Panc1 (cell line): ENCODE measurements at regions not wholly inside any gene's neighbourhood (a gene's known extent, or its start where the extent isn't known, plus 50 kb on each side); places are given as distances from the start of the nearest gene placed in this dataset.

Experiments used
- ATAC-seq: fragments of 200-7000 bp; cut with Tn5 transposase; 2 replicates; pipeline ENCODE4 v1.9.1; 2020; ENCODE audit warnings: mild to moderate bottlenecking, moderate library complexity
- BruUV-seq: library from RNA; stranded (reverse); fragments of 400-500 nt; replicated peaks from 2 replicates; lab custom pipeline; 2021; lab: Mats Ljungman, UMichigan
- CTCF ChIA-PET: fragments of 300-600 bp; sonication (Branson Sonifier 250); formaldehyde crosslinking; loops from one replicate; lab custom pipeline; 2022; ENCODE audit warnings: antibody characterized with exemption; lab: Charles Lee
- POLR2A ChIA-PET: fragments of 300-600 bp; sonication (Branson Sonifier 250); formaldehyde crosslinking; loops from one replicate; lab custom pipeline; 2022; ENCODE audit warnings: antibody characterized with exemption; lab: Charles Lee
- DNase-seq: peaks from one replicate; pipeline ENCODE4 v3.0.0-alpha.2; 2010; ENCODE audit warnings: low read depth, low spot score
- H3K27ac ChIP-seq: 2 replicates; pipeline ENCODE4 v1.5.1; 2011; ENCODE audit warnings: mild to moderate bottlenecking, low read length, inconsistent platforms
- H3K27me3 ChIP-seq: fragments of 200-500 bp; sonication (Bioruptor generic); 2 replicates; pipeline ENCODE4 v1.6.0; 2014; ENCODE audit warnings: low read length, inconsistent platforms; ENCODE audit not compliant: control insufficient read depth, insufficient read depth
- H3K36me3 ChIP-seq: fragments of 200-500 bp; sonication (Bioruptor generic); 2 replicates; pipeline ENCODE4 v1.5.1; 2014; ENCODE audit warnings: inconsistent platforms, mild to moderate bottlenecking, low read length, moderate library complexity; ENCODE audit not compliant: control insufficient read depth, insufficient read depth
- H3K4me1 ChIP-seq: 2 replicates; pipeline ENCODE4 v1.5.1; 2011; ENCODE audit warnings: inconsistent platforms, mild to moderate bottlenecking, low read length, moderate library complexity; ENCODE audit not compliant: control insufficient read depth, insufficient read depth
- H3K4me3 ChIP-seq, 2 experiments: 2 replicates each; pipeline ENCODE4 v1.5.1; 2011 to 2012; ENCODE audit warnings: low read depth in 2 of 2, low read length in 2 of 2, mild to moderate bottlenecking in 2 of 2, inconsistent platforms in 1 of 2, moderate library complexity in 1 of 2
- H3K9me3 ChIP-seq: fragments of 200-500 bp; sonication (Bioruptor generic); 2 replicates; pipeline ENCODE4 v1.5.1; 2014; ENCODE audit warnings: low read depth, mild to moderate bottlenecking, inconsistent platforms, low read length, moderate library complexity; ENCODE audit not compliant: control insufficient read depth, insufficient read depth
- POLR2AphosphoS5 ChIP-seq: IDR thresholded peaks from 2 replicates; pipeline ENCODE4 v1.6.1; 2012; ENCODE audit warnings: mild to moderate bottlenecking, low read depth, low read length, moderate library complexity
- SIN3A ChIP-seq: IDR thresholded peaks from 2 replicates; pipeline ENCODE4 v1.6.1; 2012; ENCODE audit warnings: low read depth, mild to moderate bottlenecking, low read length, moderate library complexity, borderline replicate concordance; ENCODE audit not compliant: insufficient read depth
- TCF7L2 ChIP-seq: IDR thresholded peaks from 2 replicates; pipeline ENCODE4 v1.6.1; 2011; ENCODE audit warnings: mild to moderate bottlenecking, low read depth, low read length, inconsistent platforms
- in situ Hi-C: cut with HindIII; loops from 2 replicates; pipeline ENCODE4 v1.10.0; 2016; ENCODE audit warnings: low sequenced_read_pairs, low pct_unique_long_range_greater_than_20kb
- intact Hi-C: fragments of 100-400 bp; cut with micrococcal nuclease; formaldehyde crosslinking; loops from one replicate; pipeline ENCODE4 v1.10.0; 2022; ENCODE audit not compliant: unreplicated experiment
- TF ChIP-seq, protein P1 (sequence below), 2 experiments: IDR thresholded peaks; 2 replicates each; pipeline ENCODE4 v1.6.1; 2011 to 2012; ENCODE audit warnings: low read depth in 2 of 2, control low read depth in 1 of 2, low read length in 1 of 2, mild to moderate bottlenecking in 1 of 2, moderate library complexity in 1 of 2; ENCODE audit not compliant: insufficient read depth in 1 of 2
- TF ChIP-seq, protein P2 (sequence below): fragments of 450-650 bp; IDR thresholded peaks from 2 replicates; pipeline ENCODE4 v1.5.1; 2017; ENCODE audit warnings: mild to moderate bottlenecking

DNA sequence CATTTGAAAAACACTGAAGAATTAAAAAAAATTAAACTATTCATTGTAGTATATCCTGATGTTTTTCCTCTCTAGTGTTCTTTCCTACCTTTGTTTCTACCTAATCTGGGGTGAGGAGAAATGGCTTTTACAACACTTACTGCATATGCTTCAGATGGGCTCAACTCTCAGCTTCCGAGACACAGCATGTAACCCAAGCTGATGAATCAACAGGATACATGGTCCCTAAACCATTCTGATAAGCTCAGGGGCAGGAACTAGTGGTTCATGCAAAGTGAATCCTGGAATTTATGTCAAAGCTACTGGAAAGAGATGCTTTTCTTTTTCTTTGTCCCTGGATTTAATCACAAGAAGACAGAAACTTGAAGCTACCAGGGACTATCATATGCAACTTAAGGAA lies 672.5 kb upstream of the RORB start:
- ATAC-seq (no peak), DNase-seq (no peak)
- Histone ChIP-seq H3K27me3 (no peaks in the 10 kb centered on the region), H3K4me1 (no peaks in the 10 kb centered on the region), H3K27ac (no peak overlapping the region), H3K4me3 (no peak overlapping the region), H3K36me3 (no peaks in the 10 kb centered on the region), H3K9me3 (no peaks in the 10 kb centered on the region)
- BruUV-seq: no TSS peak
- ChIA-PET POLR2A (no interaction called here), CTCF (no interaction called here)
- in situ Hi-C loops (no loop called here), intact Hi-C loops (no loop called here)
- TF ChIP-seq POLR2AphosphoS5 (no peak), TCF7L2 (no peak), SIN3A (no peak)
- TF ChIP-seq, protein P1, sequence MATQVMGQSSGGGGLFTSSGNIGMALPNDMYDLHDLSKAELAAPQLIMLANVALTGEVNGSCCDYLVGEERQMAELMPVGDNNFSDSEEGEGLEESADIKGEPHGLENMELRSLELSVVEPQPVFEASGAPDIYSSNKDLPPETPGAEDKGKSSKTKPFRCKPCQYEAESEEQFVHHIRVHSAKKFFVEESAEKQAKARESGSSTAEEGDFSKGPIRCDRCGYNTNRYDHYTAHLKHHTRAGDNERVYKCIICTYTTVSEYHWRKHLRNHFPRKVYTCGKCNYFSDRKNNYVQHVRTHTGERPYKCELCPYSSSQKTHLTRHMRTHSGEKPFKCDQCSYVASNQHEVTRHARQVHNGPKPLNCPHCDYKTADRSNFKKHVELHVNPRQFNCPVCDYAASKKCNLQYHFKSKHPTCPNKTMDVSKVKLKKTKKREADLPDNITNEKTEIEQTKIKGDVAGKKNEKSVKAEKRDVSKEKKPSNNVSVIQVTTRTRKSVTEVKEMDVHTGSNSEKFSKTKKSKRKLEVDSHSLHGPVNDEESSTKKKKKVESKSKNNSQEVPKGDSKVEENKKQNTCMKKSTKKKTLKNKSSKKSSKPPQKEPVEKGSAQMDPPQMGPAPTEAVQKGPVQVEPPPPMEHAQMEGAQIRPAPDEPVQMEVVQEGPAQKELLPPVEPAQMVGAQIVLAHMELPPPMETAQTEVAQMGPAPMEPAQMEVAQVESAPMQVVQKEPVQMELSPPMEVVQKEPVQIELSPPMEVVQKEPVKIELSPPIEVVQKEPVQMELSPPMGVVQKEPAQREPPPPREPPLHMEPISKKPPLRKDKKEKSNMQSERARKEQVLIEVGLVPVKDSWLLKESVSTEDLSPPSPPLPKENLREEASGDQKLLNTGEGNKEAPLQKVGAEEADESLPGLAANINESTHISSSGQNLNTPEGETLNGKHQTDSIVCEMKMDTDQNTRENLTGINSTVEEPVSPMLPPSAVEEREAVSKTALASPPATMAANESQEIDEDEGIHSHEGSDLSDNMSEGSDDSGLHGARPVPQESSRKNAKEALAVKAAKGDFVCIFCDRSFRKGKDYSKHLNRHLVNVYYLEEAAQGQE (IDR thresholded peaks at IDR 0.05; ENCODE audit: insufficient read depth in 1 of 2, low read depth in 2 of 2, low read length in 1 of 2): no peak
- TF ChIP-seq, protein P2, sequence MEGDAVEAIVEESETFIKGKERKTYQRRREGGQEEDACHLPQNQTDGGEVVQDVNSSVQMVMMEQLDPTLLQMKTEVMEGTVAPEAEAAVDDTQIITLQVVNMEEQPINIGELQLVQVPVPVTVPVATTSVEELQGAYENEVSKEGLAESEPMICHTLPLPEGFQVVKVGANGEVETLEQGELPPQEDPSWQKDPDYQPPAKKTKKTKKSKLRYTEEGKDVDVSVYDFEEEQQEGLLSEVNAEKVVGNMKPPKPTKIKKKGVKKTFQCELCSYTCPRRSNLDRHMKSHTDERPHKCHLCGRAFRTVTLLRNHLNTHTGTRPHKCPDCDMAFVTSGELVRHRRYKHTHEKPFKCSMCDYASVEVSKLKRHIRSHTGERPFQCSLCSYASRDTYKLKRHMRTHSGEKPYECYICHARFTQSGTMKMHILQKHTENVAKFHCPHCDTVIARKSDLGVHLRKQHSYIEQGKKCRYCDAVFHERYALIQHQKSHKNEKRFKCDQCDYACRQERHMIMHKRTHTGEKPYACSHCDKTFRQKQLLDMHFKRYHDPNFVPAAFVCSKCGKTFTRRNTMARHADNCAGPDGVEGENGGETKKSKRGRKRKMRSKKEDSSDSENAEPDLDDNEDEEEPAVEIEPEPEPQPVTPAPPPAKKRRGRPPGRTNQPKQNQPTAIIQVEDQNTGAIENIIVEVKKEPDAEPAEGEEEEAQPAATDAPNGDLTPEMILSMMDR: no peak

DNA sequence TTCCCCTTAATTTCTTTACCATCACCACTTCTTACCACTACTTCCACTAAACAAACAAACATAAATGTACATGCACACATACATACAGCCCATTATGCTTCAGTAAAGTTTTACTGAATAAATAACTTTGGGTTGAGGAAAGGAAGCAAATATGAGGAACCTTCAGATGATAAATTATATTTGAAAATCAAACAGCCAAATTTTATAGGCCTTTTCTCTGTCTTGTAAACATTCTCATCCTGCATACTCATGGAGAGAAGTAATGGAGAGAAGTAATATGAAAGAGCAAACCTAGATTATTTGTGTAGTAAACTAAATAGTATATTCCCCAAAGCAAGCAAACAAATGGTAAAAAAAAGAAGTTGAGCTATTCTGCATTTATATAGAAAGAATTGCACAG lies 658.3 kb upstream of the RORB start:
- Histone ChIP-seq H3K27ac (no peak overlapping the region), H3K4me1 (no peaks in the 10 kb centered on the region), H3K9me3 (no peaks in the 10 kb centered on the region), H3K36me3 (no peaks in the 10 kb centered on the region), H3K27me3 (no peaks in the 10 kb centered on the region), H3K4me3 (no peak overlapping the region)
- no peak for TF ChIP-seq POLR2AphosphoS5
- no peak for TF ChIP-seq TCF7L2
- TF ChIP-seq, protein P1 (IDR thresholded peaks at IDR 0.05; ENCODE audit: insufficient read depth in 1 of 2, low read depth in 2 of 2, low read length in 1 of 2): no peak
- no peak for TF ChIP-seq SIN3A
- TF ChIP-seq, protein P2: no peak
- CTCF ChIA-PET: no interaction called here
- POLR2A ChIA-PET: no interaction called here
- DNase-seq (no peak), ATAC-seq (no peak)
- BruUV-seq: no TSS peak
- in situ Hi-C loops (no loop called here), intact Hi-C loops (no loop called here)
